ENCODE measurements at regions not wholly inside any gene's neighbourhood (a gene's known extent, or its start where the extent isn't known, plus 50 kb on each side); places are given as distances from the start of the nearest gene placed in this dataset.

DNA sequence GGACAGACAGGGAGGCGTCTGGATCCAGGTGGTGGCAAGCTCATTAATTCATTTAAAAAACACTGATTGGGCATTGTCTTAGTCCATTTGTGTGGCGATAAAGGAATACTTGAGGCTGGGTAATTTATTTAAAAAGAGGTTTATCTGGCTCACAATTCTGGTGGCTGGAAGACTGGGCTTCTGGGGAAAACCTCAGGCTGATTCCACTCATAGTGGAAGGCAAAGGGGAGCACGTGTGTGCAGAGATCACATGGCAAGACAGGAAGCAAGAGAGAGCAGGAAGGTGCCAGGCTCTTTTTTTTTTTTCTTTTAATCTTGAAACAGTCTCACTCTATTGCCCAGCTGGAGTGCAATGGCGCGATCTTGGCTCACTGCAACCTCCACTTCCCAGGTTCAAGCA is 100.2 kb upstream of the METTL14 start:
- no peak for TF ChIP-seq POLR2A (IDR thresholded peaks at IDR 0.05)
- TF ChIP-seq, protein P1, sequence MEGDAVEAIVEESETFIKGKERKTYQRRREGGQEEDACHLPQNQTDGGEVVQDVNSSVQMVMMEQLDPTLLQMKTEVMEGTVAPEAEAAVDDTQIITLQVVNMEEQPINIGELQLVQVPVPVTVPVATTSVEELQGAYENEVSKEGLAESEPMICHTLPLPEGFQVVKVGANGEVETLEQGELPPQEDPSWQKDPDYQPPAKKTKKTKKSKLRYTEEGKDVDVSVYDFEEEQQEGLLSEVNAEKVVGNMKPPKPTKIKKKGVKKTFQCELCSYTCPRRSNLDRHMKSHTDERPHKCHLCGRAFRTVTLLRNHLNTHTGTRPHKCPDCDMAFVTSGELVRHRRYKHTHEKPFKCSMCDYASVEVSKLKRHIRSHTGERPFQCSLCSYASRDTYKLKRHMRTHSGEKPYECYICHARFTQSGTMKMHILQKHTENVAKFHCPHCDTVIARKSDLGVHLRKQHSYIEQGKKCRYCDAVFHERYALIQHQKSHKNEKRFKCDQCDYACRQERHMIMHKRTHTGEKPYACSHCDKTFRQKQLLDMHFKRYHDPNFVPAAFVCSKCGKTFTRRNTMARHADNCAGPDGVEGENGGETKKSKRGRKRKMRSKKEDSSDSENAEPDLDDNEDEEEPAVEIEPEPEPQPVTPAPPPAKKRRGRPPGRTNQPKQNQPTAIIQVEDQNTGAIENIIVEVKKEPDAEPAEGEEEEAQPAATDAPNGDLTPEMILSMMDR (IDR thresholded peaks at IDR 0.05), result no peak

Data from Peyer's patch (tissue), 4 donors.